A549 (cell line): ENCODE measurements at regions not wholly inside any gene's neighbourhood (a gene's known extent, or its start where the extent isn't known, plus 50 kb on each side); places are given as distances from the start of the nearest gene placed in this dataset.

Experiments used
- ATAC-seq, 2 experiments: fragments of 200-7000 bp in 1 of 2; fragments of >200 bp in 1 of 2; cut with Nextera tagmentation in 1 of 2; cut with Tn5 transposase in 1 of 2; 3 replicates each; pipeline versions ENCODE4 v1.8.0 to v1.9.1; 2018 to 2020; ENCODE audit warnings: mild to moderate bottlenecking in 1 of 2, moderate library complexity in 1 of 2
- CTCF ChIA-PET: fragments of 300-600 bp; sonication (Branson Sonifier 250); formaldehyde crosslinking; extraction: SDS; loops from one replicate; lab custom pipeline; 2021; ENCODE audit warnings: antibody characterized with exemption, inconsistent platforms; lab: Yijun Ruan, JAX
- POLR2A ChIA-PET: fragments of 350-600 bp; formaldehyde crosslinking; extraction: SDS; loops from one replicate; lab custom pipeline; 2021; ENCODE audit warnings: antibody characterized with exemption, inconsistent platforms; lab: Yijun Ruan, JAX
- DNase-seq, 2 experiments: peaks; one replicate each; pipeline versions ENCODE4 v3.0.0 to v3.0.0-alpha.2; 2011 to 2016; ENCODE audit warnings: low read depth in 1 of 2, low spot score in 1 of 2
- FAIRE-seq: peaks from 2 replicates; lab custom pipeline; 2011; peaks lifted over from hg19 to GRCh38; lab: Jason Lieb, UNC
- H3K27ac ChIP-seq, 2 experiments: fragments of >200 bp; sonication (Bioruptor Twin); formaldehyde crosslinking; 3 replicates each; pipeline ENCODE4 v1.5.1; 2016 to 2017
- H3K4me1 ChIP-seq: fragments of >200 bp; sonication (Bioruptor Twin); formaldehyde crosslinking; 3 replicates; pipeline ENCODE4 v1.6.1; 2016
- H3K4me2 ChIP-seq: fragments of >200 bp; sonication (Bioruptor Twin); formaldehyde crosslinking; 3 replicates; pipeline ENCODE4 v1.6.1; 2016
- H3K4me3 ChIP-seq: fragments of >200 bp; sonication (Bioruptor Twin); formaldehyde crosslinking; 3 replicates; pipeline ENCODE4 v1.5.1; 2016
- H3K9me3 ChIP-seq: fragments of >200 bp; sonication (Bioruptor Twin); formaldehyde crosslinking; 3 replicates; pipeline ENCODE4 v1.6.1; 2016
- BCL3 ChIP-seq: fragments of >200 bp; sonication (Bioruptor Twin); formaldehyde crosslinking; IDR thresholded peaks from 3 replicates; pipeline ENCODE4 v1.6.1; 2016
- BHLHE40 ChIP-seq: IDR thresholded peaks from 2 replicates; pipeline ENCODE4 v1.6.1; 2012; ENCODE audit warnings: low read depth, low read length, inconsistent platforms
- CHD2 ChIP-seq: fragments of 150-350 bp; IDR thresholded peaks from 2 replicates; pipeline ENCODE4 v1.6.1; 2014; ENCODE audit warnings: low read length; ENCODE audit not compliant: partially characterized antibody
- CHD4 ChIP-seq: fragments of 200-600 bp; sonication (generic); IDR thresholded peaks from 2 replicates; pipeline ENCODE4 v1.6.1; 2016; ENCODE audit warnings: antibody characterized with exemption, mild to moderate bottlenecking, borderline replicate concordance
- EHF ChIP-seq: fragments of 250-450 bp; sonication (Bioruptor Pico); IDR thresholded peaks from 2 replicates; pipeline ENCODE4 v1.5.0; 2020; ENCODE audit warnings: mild to moderate bottlenecking
- ESRRA ChIP-seq: fragments of 150-350 bp; IDR thresholded peaks from 2 replicates; pipeline ENCODE4 v1.6.1; 2014; ENCODE audit warnings: mild to moderate bottlenecking, low read length, borderline replicate concordance
- HEYL ChIP-seq: fragments of 250-450 bp; sonication (Bioruptor Pico); IDR thresholded peaks from 2 replicates; pipeline ENCODE4 v1.8.0; 2021; ENCODE audit warnings: mild to moderate bottlenecking, moderate library complexity
- HOXA7 ChIP-seq: fragments of 250-450 bp; sonication (Bioruptor Pico); IDR thresholded peaks from 2 replicates; pipeline ENCODE4 v1.5.0; 2020; ENCODE audit warnings: mild to moderate bottlenecking, moderate library complexity
- MAFK ChIP-seq: fragments of 450-650 bp; IDR thresholded peaks from 2 replicates; pipeline ENCODE4 v1.6.1; 2014; ENCODE audit not compliant: partially characterized antibody
- MAX ChIP-seq: IDR thresholded peaks from 2 replicates; pipeline ENCODE4 v1.6.1; 2012
- MAZ ChIP-seq: fragments of 150-350 bp; IDR thresholded peaks from 2 replicates; pipeline ENCODE4 v1.6.1; 2014; ENCODE audit warnings: antibody characterized with exemption, low read depth, low read length, borderline replicate concordance
- NFE2L2 ChIP-seq: fragments of 150-350 bp; conservative IDR thresholded peaks from 2 replicates; pipeline ENCODE4 v1.6.1; 2014; ENCODE audit warnings: low read length
- RFX5 ChIP-seq: fragments of 450-650 bp; IDR thresholded peaks from 2 replicates; pipeline ENCODE4 v1.7.1; 2014; ENCODE audit warnings: antibody characterized with exemption, mild to moderate bottlenecking, moderate library complexity
- RNF2 ChIP-seq: fragments of 200-600 bp; sonication (generic); IDR thresholded peaks from 2 replicates; pipeline ENCODE4 v1.6.1; 2016; ENCODE audit warnings: low read depth, mild to moderate bottlenecking, antibody characterized with exemption, moderate library complexity, borderline replicate concordance
- SMC3 ChIP-seq: fragments of >200 bp; sonication (Bioruptor Twin); formaldehyde crosslinking; IDR thresholded peaks from 3 replicates; pipeline ENCODE4 v1.6.1; 2018; ENCODE audit warnings: inconsistent platforms
- USF2 ChIP-seq: fragments of 450-650 bp; IDR thresholded peaks from 2 replicates; pipeline ENCODE4 v1.6.1; 2014; ENCODE audit warnings: antibody characterized with exemption
- ZC3H11A ChIP-seq: fragments of 450-650 bp; IDR thresholded peaks from 2 replicates; pipeline ENCODE4 v1.6.1; 2014; ENCODE audit warnings: antibody characterized with exemption, mild to moderate bottlenecking
- WGBS: methylation state at CpG from one replicate; pipeline ENCODE4 v1.1.6; 2017; ENCODE audit errors: missing lambda C conversion rate; 5-methylcytosine and 5-hydroxymethylcytosine counted together
- TF ChIP-seq, protein P1 (sequence below): fragments of >200 bp; sonication (Bioruptor Twin); formaldehyde crosslinking; IDR thresholded peaks from 2 replicates; pipeline ENCODE4 v1.6.1; 2016
- TF ChIP-seq, protein P2 (sequence below): fragments of 200-600 bp; sonication (generic); IDR thresholded peaks from 2 replicates; pipeline ENCODE4 v1.6.1; 2016; ENCODE audit warnings: antibody characterized with exemption, mild to moderate bottlenecking, moderate library complexity
- TF ChIP-seq, protein P3 (sequence below): fragments of 250-450 bp; sonication (Bioruptor Pico); IDR thresholded peaks from 2 replicates; pipeline ENCODE4 v1.5.0; 2020; ENCODE audit warnings: low read depth, mild to moderate bottlenecking, moderate library complexity
- TF ChIP-seq, protein P4 (sequence below): fragments of 250-450 bp; sonication (Bioruptor Pico); IDR thresholded peaks from 2 replicates; pipeline ENCODE4 v1.5.0; 2021; ENCODE audit warnings: mild to moderate bottlenecking, moderate library complexity, borderline replicate concordance

- Histone ChIP-seq H3K4me2 (no peak overlapping the region), H3K9me3 (no peaks in the 10 kb centered on the region), H3K4me3 (no peak overlapping the region), H3K4me1 (no peaks in the 10 kb centered on the region), H3K27ac (no peak overlapping the region)
- TF ChIP-seq, protein P1, sequence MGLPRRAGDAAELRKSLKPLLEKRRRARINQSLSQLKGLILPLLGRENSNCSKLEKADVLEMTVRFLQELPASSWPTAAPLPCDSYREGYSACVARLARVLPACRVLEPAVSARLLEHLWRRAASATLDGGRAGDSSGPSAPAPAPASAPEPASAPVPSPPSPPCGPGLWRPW: no peak
- TF ChIP-seq USF2 (no peak), RFX5 (no peak), MAFK (no peak), HEYL (CRISPR knock-in tag) (no peak), SMC3 (no peak), ZC3H11A (no peak), EHF (no peak), ESRRA (no peak), CHD2 (no peak), MAZ (no peak), RNF2 (no peak)
- POLR2A ChIA-PET: no interaction called here
- 48% methylated on average over 4 of the region's 4 CpGs for WGBS
- CTCF ChIA-PET: no interaction called here
- FAIRE-seq (no peak), DNase-seq (no peak), ATAC-seq (no peak)
These were observed 631.6 kb downstream of the SPRY1 start for GRCh38 chr4:124028182-124028581.

DNA sequence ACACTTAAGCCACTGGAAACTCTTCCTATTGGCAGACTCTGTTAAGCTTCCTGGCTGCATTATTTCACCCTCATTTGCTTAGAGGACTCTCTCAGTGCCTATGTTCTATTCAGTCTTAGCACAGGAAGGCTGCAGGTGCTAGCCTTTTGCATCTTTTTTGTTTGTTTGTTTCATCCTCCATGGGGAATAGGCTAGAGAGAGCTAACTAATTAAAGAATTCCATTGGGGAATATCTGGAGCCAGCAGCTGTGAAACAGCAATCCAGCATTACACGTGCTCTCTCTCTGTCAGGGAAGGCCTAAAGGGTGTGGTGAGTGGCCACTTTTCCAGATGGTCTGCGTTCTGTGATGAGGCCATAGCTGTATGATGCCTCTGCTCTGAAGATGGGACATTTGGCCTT, 633.6 kb downstream of the SPRY1 start:
- no peak for DNase-seq
- Histone ChIP-seq H3K4me3 (no peak overlapping the region), H3K4me2 (no peak overlapping the region), H3K4me1 (no peaks in the 10 kb centered on the region), H3K27ac (no peak overlapping the region)
- no peak for FAIRE-seq
- POLR2A ChIA-PET: no interaction called here
- TF ChIP-seq, protein P2, sequence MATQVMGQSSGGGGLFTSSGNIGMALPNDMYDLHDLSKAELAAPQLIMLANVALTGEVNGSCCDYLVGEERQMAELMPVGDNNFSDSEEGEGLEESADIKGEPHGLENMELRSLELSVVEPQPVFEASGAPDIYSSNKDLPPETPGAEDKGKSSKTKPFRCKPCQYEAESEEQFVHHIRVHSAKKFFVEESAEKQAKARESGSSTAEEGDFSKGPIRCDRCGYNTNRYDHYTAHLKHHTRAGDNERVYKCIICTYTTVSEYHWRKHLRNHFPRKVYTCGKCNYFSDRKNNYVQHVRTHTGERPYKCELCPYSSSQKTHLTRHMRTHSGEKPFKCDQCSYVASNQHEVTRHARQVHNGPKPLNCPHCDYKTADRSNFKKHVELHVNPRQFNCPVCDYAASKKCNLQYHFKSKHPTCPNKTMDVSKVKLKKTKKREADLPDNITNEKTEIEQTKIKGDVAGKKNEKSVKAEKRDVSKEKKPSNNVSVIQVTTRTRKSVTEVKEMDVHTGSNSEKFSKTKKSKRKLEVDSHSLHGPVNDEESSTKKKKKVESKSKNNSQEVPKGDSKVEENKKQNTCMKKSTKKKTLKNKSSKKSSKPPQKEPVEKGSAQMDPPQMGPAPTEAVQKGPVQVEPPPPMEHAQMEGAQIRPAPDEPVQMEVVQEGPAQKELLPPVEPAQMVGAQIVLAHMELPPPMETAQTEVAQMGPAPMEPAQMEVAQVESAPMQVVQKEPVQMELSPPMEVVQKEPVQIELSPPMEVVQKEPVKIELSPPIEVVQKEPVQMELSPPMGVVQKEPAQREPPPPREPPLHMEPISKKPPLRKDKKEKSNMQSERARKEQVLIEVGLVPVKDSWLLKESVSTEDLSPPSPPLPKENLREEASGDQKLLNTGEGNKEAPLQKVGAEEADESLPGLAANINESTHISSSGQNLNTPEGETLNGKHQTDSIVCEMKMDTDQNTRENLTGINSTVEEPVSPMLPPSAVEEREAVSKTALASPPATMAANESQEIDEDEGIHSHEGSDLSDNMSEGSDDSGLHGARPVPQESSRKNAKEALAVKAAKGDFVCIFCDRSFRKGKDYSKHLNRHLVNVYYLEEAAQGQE: no peak
- TF ChIP-seq, protein P3, sequence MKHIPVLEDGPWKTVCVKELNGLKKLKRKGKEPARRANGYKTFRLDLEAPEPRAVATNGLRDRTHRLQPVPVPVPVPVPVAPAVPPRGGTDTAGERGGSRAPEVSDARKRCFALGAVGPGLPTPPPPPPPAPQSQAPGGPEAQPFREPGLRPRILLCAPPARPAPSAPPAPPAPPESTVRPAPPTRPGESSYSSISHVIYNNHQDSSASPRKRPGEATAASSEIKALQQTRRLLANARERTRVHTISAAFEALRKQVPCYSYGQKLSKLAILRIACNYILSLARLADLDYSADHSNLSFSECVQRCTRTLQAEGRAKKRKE (CRISPR knock-in tag): no peak
- no peak for TF ChIP-seq BCL3
- TF ChIP-seq MAX: no peak
- TF ChIP-seq, all 56 proteins: peak for 0
- WGBS: 21% methylated on average over 2 of the region's 2 CpGs
- CTCF ChIA-PET: interaction anchor here (0.6 kb wide), 1 partner anchor 179 kb away, joined by 3 read pairs; no protein-coding TSS in a partner anchor
- H3K9me3 ChIP-seq: no peaks in the 10 kb centered on the region
- no peak for ATAC-seq

DNA sequence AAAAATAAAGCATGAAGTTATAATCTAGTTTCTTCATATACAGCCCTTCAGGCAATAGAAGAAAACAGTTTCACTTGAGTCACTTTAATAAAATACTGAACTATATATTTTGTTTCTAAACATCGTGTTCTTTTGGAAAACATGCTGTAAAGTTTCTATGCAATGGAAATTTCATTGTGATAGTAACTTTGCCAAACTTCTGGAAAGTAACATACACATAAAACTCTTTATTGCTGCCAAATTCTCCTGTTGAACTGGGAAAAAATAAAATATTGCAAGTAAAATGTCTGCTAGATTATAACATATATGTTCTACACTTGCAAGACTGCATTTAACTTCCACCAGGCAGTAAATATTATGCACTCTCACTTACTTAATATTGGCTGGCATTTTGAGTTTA, 635.4 kb downstream of the SPRY1 start:
- no peak overlapping the region for H3K4me3 ChIP-seq
- no peaks in the 10 kb centered on the region for H3K4me1 ChIP-seq
- 6% methylated on average over 1 of the region's 1 CpG for WGBS
- H3K4me2 ChIP-seq: no peak overlapping the region
- TF ChIP-seq HOXA7 (CRISPR knock-in tag) (no peak), CHD4 (no peak), BHLHE40 (no peak), NFE2L2 (no peak)
- TF ChIP-seq, protein P4, sequence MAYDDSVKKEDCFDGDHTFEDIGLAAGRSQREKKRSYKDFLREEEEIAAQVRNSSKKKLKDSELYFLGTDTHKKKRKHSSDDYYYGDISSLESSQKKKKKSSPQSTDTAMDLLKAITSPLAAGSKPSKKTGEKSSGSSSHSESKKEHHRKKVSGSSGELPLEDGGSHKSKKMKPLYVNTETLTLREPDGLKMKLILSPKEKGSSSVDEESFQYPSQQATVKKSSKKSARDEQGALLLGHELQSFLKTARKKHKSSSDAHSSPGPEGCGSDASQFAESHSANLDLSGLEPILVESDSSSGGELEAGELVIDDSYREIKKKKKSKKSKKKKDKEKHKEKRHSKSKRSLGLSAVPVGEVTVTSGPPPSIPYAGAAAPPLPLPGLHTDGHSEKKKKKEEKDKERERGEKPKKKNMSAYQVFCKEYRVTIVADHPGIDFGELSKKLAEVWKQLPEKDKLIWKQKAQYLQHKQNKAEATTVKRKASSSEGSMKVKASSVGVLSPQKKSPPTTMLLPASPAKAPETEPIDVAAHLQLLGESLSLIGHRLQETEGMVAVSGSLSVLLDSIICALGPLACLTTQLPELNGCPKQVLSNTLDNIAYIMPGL (CRISPR knock-in tag): no peak
- TF ChIP-seq, protein P3 (CRISPR knock-in tag): no peak
- ChIA-PET POLR2A (no interaction called here), CTCF (no interaction called here)
- ATAC-seq (no peak), FAIRE-seq (no peak), DNase-seq (no peak)
- H3K27ac ChIP-seq: no peak overlapping the region
- H3K9me3 ChIP-seq: no peaks in the 10 kb centered on the region
